ENCODE measurements at regions not wholly inside any gene's neighbourhood (a gene's known extent, or its start where the extent isn't known, plus 50 kb on each side); places are given as distances from the start of the nearest gene placed in this dataset.

DNA sequence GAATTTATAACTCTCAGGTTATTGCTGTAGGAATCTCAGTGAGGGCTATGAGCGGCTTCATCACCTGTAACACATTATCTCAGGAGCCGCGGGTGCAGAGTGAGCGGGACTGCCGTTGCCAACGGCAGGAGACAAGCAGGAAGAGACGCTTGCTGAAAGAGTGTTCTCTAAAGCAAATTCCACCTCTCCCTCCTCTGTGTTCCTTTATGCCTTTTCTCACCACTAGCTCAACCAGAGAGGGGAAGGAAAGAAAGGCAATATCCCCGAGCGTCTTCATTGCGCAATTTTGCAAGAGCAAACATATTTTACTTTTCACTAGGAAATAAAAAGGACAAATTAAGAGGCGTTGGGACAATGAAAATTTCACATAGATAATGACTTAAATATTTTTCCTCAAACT lies 185.2 kb upstream of the EXOC2 start:
- no peak for TF ChIP-seq TAF1 (IDR thresholded peaks at IDR 0.05; ENCODE audit: borderline replicate concordance, insufficient read depth, low read length)
- TF ChIP-seq SIN3A (IDR thresholded peaks at IDR 0.05; ENCODE audit: borderline replicate concordance, insufficient read depth, low read length): no peak
- no peak for TF ChIP-seq POLR2AphosphoS5 (IDR thresholded peaks at IDR 0.05; ENCODE audit: low read depth, low read length)
- no peak for TF ChIP-seq REST (IDR thresholded peaks at IDR 0.05; ENCODE audit: insufficient read depth in 1 of 2, low read depth in 2 of 2, low read length in 2 of 2)
- no peak for TF ChIP-seq FOXP2 (optimal IDR thresholded peaks at IDR 0.05; ENCODE audit: borderline replicate concordance, extremely low read depth, extremely low read length, insufficient read depth)
